Endodermal cell (in vitro differentiated cells): ENCODE measurements at regions not wholly inside any gene's neighbourhood (a gene's known extent, or its start where the extent isn't known, plus 50 kb on each side); places are given as distances from the start of the nearest gene placed in this dataset.

Experiments used
- DNase-seq: peaks from one replicate; pipeline ENCODE4 v3.0.0-alpha.2; 2017
- H3K27ac ChIP-seq: 2 replicates; pipeline ENCODE4 v1.5.1; 2013; ENCODE audit warnings: mild to moderate bottlenecking, low read depth, low read length, moderate library complexity
- H3K27me3 ChIP-seq: 2 replicates; pipeline ENCODE4 v1.6.1; 2013; ENCODE audit warnings: mild to moderate bottlenecking, low read length, moderate library complexity; ENCODE audit not compliant: insufficient read depth, control insufficient read depth, poor library complexity, severe bottlenecking
- H3K36me3 ChIP-seq: 2 replicates; pipeline ENCODE4 v1.7.0; 2013; ENCODE audit warnings: mild to moderate bottlenecking, low read length, moderate library complexity; ENCODE audit not compliant: control insufficient read depth, insufficient read depth
- H3K4me1 ChIP-seq: one replicate; pipeline ENCODE4 v1.7.0; 2013; ENCODE audit warnings: low read length; ENCODE audit not compliant: control insufficient read depth, insufficient read depth
- H3K4me3 ChIP-seq: 2 replicates; pipeline ENCODE4 v1.5.1; 2013; ENCODE audit warnings: mild to moderate bottlenecking, low read length, moderate library complexity
- H3K9ac ChIP-seq: 2 replicates; pipeline ENCODE4 v1.6.1; 2013; ENCODE audit warnings: mild to moderate bottlenecking, low read length, moderate library complexity; ENCODE audit not compliant: poor library complexity, severe bottlenecking; ENCODE audit errors: extremely low read depth
- H3K9me3 ChIP-seq: 2 replicates; pipeline ENCODE4 v1.6.1; 2013; ENCODE audit warnings: mild to moderate bottlenecking, low read length, moderate library complexity; ENCODE audit not compliant: control insufficient read depth
- H3K27ac Mint-ChIP-seq: 2 replicates; pipeline ENCODE4 v1.8.0; 2020; ENCODE audit warnings: mixed read lengths
- H3K27me3 Mint-ChIP-seq: 2 replicates; pipeline ENCODE4 v1.8.0; 2021; ENCODE audit warnings: mild to moderate bottlenecking, mixed read lengths; ENCODE audit not compliant: insufficient read depth
- H3K36me3 Mint-ChIP-seq: 2 replicates; pipeline ENCODE4 v1.8.0; 2020; ENCODE audit warnings: low read depth, mixed read lengths
- H3K4me1 Mint-ChIP-seq: 2 replicates; pipeline ENCODE4 v1.8.0; 2020; ENCODE audit warnings: mixed read lengths
- H3K4me3 Mint-ChIP-seq: 2 replicates; pipeline ENCODE4 v1.8.0; 2020; ENCODE audit warnings: mild to moderate bottlenecking, moderate library complexity, mixed read lengths
- H3K9me3 Mint-ChIP-seq: 2 replicates; pipeline ENCODE4 v1.8.0; 2020; ENCODE audit warnings: mild to moderate bottlenecking, mixed read lengths
- CTCF ChIP-seq: fragments of 200-600 bp; sonication (generic); conservative IDR thresholded peaks from 2 replicates; pipeline ENCODE4 v1.5.0; 2021; ENCODE audit warnings: antibody characterized with exemption, mild to moderate bottlenecking
- WGBS, 2 experiments: methylation state at CpG; one replicate each; pipeline versions ENCODE4 v1.1.5 to v1.1.7; 2013; ENCODE audit warnings: missing lambda C conversion rate in 2 of 2, mixed read lengths in 1 of 2; ENCODE audit not compliant: insufficient coverage in 1 of 2, insufficient read length in 1 of 2; 5-methylcytosine and 5-hydroxymethylcytosine counted together

- Mint-ChIP-seq H3K4me3 (no peak overlapping the region), H3K27me3 (no peaks in the 10 kb centered on the region), H3K4me1 (peaks cover 12% of the 10 kb centered on the region), H3K9me3 (no peaks in the 10 kb centered on the region), H3K36me3 (no peaks in the 10 kb centered on the region), H3K27ac (no peak overlapping the region)
- no peak for DNase-seq
- 96% methylated on average over 2 of the region's 2 CpGs; no CpG with 5 or more reads in 1 of the 2 experiments for WGBS, 2 experiments
- Histone ChIP-seq H3K36me3 (no peaks in the 10 kb centered on the region), H3K27ac (no peak overlapping the region), H3K4me1 (peaks cover 10% of the 10 kb centered on the region), H3K4me3 (no peak overlapping the region), H3K27me3 (no peaks in the 10 kb centered on the region), H3K9me3 (no peaks in the 10 kb centered on the region), H3K9ac (no peak overlapping the region)
- no peak for TF ChIP-seq CTCF
These were observed 227.5 kb upstream of the FAM83B start for GRCh38 chr6:54619102-54619501.

DNA sequence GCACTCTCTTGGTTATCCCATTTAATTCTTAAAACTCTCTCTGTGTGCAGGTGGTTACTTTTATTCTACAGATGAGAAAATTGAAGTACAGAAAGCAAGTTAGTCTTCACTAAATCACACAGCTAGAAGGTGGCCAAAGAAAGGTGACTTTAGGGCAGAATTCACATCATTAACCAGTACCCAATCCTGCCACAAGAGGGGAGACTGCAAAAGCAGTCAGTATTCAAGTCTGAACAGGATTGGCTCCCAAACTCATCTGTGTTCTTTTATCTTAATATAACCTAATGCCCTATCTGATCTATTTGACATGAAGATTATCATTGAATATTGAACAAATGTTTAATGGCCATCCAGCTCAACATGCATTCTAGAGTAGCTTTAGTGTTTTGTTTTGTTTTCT, 225.3 kb upstream of the FAM83B start:
- H3K27me3 ChIP-seq, result no peaks in the 10 kb centered on the region
- Mint-ChIP-seq H3K9me3 (no peaks in the 10 kb centered on the region), H3K27me3 (no peaks in the 10 kb centered on the region), H3K4me3 (no peak overlapping the region), H3K27ac (no peak overlapping the region), H3K36me3 (no peaks in the 10 kb centered on the region), H3K4me1 (peaks cover 12% of the 10 kb centered on the region)
- no peak overlapping the region for H3K9ac ChIP-seq
- no peaks in the 10 kb centered on the region for H3K9me3 ChIP-seq
- peaks cover 2% of the 10 kb centered on the region for H3K4me1 ChIP-seq
- peak; percentile 49 for DNase-seq
- H3K27ac ChIP-seq, result no peak overlapping the region
- no peaks in the 10 kb centered on the region for H3K36me3 ChIP-seq
- H3K4me3 ChIP-seq, result no peak overlapping the region
- TF ChIP-seq CTCF, result peak; percentile 70

- DNase-seq, result no peak
These were observed 222.4 kb upstream of the FAM83B start for GRCh38 chr6:54624216-54624615.

More at GRCh38 chr6:54624216-54624615, 222.4 kb upstream of the FAM83B start:
- no peaks in the 10 kb centered on the region for H3K27me3 ChIP-seq
- Mint-ChIP-seq H3K27me3 (no peaks in the 10 kb centered on the region), H3K4me1 (peaks cover 8% of the 10 kb centered on the region), H3K36me3 (no peaks in the 10 kb centered on the region), H3K27ac (no peak overlapping the region), H3K4me3 (no peak overlapping the region), H3K9me3 (no peaks in the 10 kb centered on the region)
- TF ChIP-seq CTCF, result no peak
- no peak overlapping the region for H3K9ac ChIP-seq
- H3K4me3 ChIP-seq, result no peak overlapping the region
- WGBS, 2 experiments, result 100% methylated on average over 1 of the region's 1 CpG; no CpG with 5 or more reads in 1 of the 2 experiments
- no peaks in the 10 kb centered on the region for H3K4me1 ChIP-seq
- H3K36me3 ChIP-seq, result no peaks in the 10 kb centered on the region
- no peaks in the 10 kb centered on the region for H3K9me3 ChIP-seq
- H3K27ac ChIP-seq, result no peak overlapping the region
